HuH-7 (cell line): ENCODE measurements at regions not wholly inside any gene's neighbourhood (a gene's known extent, or its start where the extent isn't known, plus 50 kb on each side); places are given as distances from the start of the nearest gene placed in this dataset.
"Not testable (repeated sequence)": the region's sequence is repeated elsewhere in the genome, so short reads cannot be mapped to it uniquely, and the experiment has no call there.

Experiments
- DNase-seq: peaks from one replicate; pipeline ENCODE4 v3.0.0; 2011; ENCODE audit warnings: low spot score

- DNase-seq = no peak
Measured at GRCh38 chr12:83465632-83466031, 778.9 kb downstream of the TMTC2 start.

- no peak for DNase-seq
Measured at GRCh38 chr12:83462419-83462818, 775.7 kb downstream of the TMTC2 start.

GRCh38 chr12:83461336-83461935 is 774.7 kb downstream of the TMTC2 start:
- DNase-seq = no peak

GRCh38 chr12:83451189-83451588 is 764.5 kb downstream of the TMTC2 start:
- DNase-seq = no peak

- DNase-seq = no peak
Measured at GRCh38 chr12:83434600-83434999, 747.9 kb downstream of the TMTC2 start.

- DNase-seq = no peak
Measured at GRCh38 chr12:83432176-83432719, 745.5 kb downstream of the TMTC2 start.

- not testable (repeated sequence) for DNase-seq
Measured at GRCh38 chr12:83427586-83428136, 741.0 kb downstream of the TMTC2 start.

GRCh38 chr12:83414981-83415380 is 728.3 kb downstream of the TMTC2 start:
- no peak for DNase-seq

- no peak for DNase-seq
Measured at GRCh38 chr12:83408851-83409250, 722.1 kb downstream of the TMTC2 start.

- DNase-seq = no peak
Measured at GRCh38 chr12:83408146-83408545, 721.4 kb downstream of the TMTC2 start.

GRCh38 chr12:83404521-83404920 is 717.8 kb downstream of the TMTC2 start:
- DNase-seq = no peak

GRCh38 chr12:83390186-83390585 is 703.5 kb downstream of the TMTC2 start:
- DNase-seq = no peak

GRCh38 chr12:83389237-83389996 is 702.7 kb downstream of the TMTC2 start:
- peak; percentile 1 for DNase-seq

- DNase-seq = no peak
Measured at GRCh38 chr12:83388551-83388950, 701.8 kb downstream of the TMTC2 start.

- no peak for DNase-seq
Measured at GRCh38 chr12:83386527-83387264, 700.0 kb downstream of the TMTC2 start.

- no peak for DNase-seq
Measured at GRCh38 chr12:83378186-83378727, 691.6 kb downstream of the TMTC2 start.

- DNase-seq = no peak
Measured at GRCh38 chr12:83365317-83365716, 678.6 kb downstream of the TMTC2 start.

- DNase-seq = no peak
Measured at GRCh38 chr12:83361475-83361874, 674.8 kb downstream of the TMTC2 start.

GRCh38 chr12:83361071-83361470 is 674.4 kb downstream of the TMTC2 start:
- DNase-seq = no peak

GRCh38 chr12:83349907-83350611 is 663.4 kb downstream of the TMTC2 start:
- peak; percentile 3 for DNase-seq

GRCh38 chr12:83346333-83346732 is 659.6 kb downstream of the TMTC2 start:
- no peak for DNase-seq

- no peak for DNase-seq
Measured at GRCh38 chr12:83343767-83344166, 657.1 kb downstream of the TMTC2 start.
